ENCODE measurements at regions not wholly inside any gene's neighbourhood (a gene's known extent, or its start where the extent isn't known, plus 50 kb on each side); places are given as distances from the start of the nearest gene placed in this dataset.

DNA sequence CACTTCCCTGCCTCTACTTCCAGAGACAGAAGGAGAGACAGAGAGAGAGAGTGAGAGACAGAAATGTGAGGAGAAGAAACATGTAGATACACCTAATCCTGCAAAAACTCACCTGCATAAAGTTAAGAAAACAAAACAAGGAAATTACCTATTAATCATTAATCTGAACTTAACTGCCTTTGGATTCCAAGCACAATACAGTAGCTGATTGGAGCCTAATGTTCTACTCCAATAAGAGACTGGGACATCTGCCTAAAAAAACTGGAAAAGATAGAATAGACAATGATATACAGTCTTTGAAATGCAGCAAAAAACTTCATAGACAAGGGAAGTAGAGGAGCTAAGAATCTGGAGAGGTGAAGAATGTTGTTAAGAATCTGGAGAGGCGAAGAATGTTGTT lies 910.2 kb upstream of the SLC10A2 start:
- DNase-seq (ENCODE audit: low spot score) = no peak

DNA sequence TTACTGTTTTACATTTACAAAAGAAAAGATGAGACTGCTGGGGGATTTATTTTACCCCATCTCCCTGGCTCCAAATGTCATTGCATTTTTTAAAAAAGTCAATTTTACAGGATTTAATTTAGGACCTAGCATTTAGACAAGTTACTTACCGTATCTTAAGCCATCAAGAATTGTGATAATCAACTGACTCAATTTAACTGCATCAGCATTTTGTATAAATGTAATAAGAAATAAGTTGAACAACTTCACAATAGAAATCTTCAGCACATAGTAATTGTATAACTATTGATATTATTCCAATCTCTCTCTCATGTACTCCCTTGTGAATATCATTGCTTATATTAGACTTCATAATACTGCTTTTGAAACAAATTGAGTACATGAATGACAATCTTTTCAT lies 907.5 kb upstream of the SLC10A2 start:
- no peak for DNase-seq (ENCODE audit: low spot score)

DNA sequence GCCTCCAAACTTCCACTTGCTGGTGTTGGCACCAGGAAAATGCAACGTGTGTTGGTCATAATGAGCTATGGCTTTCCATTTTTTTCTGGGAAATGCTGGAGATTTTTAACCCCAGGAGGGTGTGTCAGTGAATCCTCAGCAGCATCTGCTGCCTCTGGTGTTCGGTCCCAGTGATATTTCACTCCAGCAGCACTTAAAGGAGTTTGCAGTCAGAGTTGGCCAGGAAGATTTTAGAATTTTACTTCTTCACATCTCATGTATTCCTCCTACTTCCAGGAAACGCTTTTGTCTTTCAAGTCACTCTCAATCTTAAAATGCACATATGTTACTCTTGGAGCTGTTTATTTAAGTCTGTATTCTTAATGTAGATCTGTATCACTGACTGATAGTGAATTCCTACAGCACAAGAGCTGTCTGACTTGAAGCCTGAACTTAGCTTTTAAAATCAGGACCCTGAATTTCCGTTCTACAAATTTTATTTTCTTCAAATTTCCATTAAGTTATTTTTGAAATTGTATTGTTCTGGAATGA lies 903.4 kb upstream of the SLC10A2 start:
- DNase-seq (ENCODE audit: low spot score) = no peak

DNA sequence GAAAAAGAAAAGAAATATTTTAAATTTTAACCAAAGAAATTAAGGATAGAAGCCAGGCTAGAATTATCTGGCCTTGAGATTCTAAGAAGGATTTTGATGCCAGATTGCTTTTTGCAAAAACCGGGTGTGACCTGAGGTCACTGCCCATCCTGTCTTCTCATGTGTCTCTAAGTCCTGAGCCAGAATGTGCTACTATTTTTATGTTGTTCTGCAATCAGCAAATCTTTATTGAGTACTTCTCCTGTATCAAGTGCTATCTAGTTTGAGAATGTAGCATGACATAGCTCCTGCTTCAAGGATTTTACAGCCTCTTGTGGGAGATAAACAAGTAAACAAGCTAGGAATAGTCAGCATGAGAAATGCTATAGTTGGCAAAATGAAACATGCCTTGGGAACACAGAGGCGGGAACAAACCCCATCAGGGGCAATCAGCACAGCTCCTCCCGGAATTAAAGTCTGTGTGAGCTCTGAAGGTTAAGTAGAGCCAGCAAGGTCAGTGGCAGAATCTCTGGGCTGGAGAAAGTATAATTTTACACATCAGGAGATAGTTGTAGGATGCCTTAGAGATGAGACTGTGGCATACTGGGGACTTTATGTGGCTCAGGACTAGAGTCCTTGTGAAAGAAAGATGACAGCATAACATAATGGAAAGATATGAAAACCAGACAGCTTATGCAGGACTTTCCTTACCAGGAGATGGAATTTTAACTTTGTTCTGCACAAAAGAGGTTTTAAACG lies 899.5 kb upstream of the SLC10A2 start:
- DNase-seq (ENCODE audit: low spot score) = no peak

DNA sequence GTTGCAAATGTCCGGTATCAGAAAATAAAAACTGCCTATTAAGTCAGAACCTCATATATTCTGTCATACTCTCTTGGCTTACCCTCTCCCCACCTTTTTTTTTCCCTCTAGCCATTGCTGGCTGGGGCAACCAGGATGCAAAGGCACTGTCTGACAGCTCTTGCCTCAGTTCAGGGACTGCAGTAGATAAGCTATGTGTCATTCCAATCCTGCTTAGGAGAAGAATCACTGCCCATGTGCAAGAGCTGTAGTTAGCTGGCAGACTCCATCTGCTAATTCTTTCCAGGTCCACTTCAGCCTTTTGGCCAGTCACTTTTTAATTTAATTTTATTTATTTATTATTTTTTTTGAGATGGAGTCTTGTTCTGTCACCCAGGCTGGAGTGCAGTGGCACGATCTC lies 895.6 kb upstream of the SLC10A2 start:
- no peak for DNase-seq (ENCODE audit: low spot score)

DNA sequence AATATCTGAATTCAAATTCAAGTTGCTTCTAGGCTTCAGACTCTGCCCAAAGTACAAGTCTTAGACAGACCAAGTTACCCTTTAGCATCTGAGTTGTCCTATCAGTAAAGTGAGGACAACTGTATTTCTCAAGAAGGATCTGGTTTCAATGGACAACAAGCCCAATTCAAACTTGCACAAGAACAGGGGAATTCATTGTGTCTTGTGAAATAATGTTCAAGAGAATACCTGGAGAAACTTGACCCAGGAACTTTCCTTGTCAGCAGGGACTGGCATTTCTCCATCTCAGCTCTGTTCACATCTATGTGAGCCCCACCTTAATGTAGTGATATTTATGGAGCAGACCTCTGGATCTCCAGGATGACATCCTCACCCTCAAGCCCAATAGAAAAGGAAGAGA lies 894.9 kb upstream of the SLC10A2 start:
- no peak for DNase-seq (ENCODE audit: low spot score)

DNA sequence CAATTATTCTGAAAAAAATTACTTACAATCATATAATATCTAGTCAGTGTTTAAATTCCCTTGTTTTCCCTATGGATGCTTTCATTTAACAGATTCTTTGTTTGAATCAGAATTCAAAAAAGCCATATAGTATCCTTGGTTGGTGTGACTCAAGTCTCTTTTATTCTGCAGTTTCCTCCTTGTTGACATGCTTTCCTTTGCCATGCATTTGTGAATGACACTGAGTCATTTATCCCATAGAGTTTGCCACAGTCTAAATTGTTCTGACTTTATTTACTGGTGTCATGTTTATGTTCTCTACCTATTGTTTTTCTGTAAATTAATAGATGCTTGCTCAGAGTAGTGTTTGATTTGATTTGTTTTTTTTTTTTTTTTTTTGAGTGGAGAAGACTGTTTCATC lies 893.8 kb upstream of the SLC10A2 start:
- no peak for DNase-seq (ENCODE audit: low spot score)

DNA sequence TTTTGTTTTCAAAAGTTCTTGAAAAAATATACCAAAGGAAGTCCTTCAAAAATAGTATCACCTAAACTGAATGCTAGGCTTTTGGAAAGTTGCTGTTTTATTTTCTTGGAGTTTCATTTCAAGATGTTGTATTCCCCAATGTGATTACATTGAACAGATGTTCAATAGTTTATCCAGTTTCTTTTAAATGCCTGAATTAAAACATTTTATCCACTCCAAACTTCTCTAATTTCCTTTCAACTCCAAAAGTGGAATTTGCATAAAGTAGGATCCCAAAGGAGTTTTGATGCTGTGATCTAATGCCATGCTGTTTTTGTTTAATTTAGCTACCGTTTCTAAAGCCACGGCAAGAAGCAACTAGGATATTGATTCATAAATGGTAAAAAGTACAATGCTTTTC lies 892.5 kb upstream of the SLC10A2 start:
- DNase-seq (ENCODE audit: low spot score) = no peak

DNA sequence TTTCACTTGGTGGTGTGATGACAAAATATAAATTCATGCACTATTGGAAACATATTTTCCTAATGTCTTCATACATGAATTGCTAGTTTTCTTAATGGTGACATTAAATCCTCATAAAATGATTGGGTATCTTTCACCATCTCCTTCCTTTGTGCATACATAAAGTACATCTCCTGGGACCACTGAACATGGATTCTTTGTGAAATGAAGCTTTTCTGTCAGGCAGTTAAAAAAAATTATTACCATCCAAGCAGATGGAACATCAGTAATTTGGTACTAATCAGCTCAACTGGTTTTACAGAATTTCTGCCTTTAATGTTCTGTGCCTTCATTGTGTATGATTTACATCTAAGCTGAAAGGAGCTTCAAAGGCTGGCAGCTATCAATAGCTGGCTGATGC lies 891.7 kb upstream of the SLC10A2 start:
- DNase-seq (ENCODE audit: low spot score) = no peak

DNA sequence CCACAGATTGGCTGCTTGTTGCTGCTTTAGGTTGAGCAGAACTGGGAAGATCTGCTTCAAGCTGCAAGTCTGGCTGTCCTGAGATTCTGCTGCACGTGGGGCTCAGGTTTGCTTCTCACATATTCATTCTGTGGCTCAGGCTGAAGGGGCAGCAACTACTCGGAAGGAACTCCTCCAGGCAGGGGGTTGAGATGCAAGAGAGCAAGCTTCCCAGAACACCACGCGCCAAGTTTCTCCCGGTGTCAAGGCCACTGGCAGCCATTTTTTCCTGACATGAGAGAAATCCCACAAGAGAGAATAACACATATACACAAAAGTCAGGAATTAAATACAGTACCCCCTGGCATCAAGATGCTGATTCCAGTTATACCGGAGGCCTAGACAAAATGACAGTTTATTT lies 887.6 kb upstream of the SLC10A2 start:
- no peak for DNase-seq (ENCODE audit: low spot score)

DNA sequence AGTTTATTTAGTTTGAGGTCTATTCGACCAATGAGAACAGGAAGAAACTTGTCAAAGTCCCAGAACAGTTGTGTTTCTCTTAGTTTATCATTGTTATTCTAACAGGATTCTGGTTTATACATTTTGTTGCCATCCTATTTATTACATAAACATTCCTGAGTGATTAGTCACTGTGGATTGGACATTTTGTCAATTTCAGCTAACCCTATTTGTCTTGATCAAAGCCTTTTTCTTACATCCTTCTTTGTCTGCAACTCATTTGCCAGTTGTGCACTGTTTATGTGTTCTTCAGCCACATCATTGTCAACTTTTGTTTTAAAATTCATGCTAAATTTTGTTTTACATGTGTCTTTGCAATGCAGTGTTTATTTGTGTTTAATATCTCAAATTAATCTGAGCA lies 886.0 kb upstream of the SLC10A2 start:
- no peak for DNase-seq (ENCODE audit: low spot score)

DNA sequence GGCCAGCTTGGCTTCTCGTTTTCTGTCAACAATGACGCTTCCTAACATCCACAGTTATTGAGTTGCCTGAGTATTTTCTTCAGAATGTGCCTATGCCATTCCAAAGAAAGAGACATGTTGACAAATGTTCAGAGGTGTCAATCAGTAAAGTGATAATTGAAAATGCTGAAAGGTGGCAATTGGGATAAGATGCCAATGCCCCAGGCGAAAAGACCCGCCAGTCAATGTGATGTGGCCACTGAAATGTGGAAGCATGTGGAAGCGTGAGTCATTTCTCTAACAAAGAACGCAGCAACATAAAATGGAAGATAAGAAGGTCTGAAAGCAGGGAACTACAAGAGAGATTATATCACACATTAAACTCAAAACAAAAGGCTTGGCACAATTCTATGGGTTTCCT lies 882.2 kb upstream of the SLC10A2 start:
- DNase-seq (ENCODE audit: low spot score) = no peak

DNA sequence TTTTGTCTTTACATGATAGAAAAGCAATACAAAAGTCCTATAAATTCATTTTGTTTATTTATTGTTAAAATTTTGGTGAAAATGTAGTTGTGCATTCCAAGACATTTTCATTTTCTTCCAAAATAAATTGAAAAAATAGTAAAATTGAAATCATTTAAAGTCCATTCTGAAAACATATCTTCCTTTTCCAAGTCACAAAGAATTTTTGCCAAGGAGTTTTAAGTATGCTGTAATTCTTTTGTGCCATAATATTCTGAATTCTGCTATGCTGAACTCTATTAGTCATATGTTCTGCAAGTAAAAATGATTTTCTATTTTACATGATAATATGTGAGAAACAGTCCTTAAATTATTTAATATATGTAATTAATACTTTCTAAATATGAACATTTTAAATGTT lies 879.6 kb upstream of the SLC10A2 start:
- DNase-seq (ENCODE audit: low spot score) = no peak

DNA sequence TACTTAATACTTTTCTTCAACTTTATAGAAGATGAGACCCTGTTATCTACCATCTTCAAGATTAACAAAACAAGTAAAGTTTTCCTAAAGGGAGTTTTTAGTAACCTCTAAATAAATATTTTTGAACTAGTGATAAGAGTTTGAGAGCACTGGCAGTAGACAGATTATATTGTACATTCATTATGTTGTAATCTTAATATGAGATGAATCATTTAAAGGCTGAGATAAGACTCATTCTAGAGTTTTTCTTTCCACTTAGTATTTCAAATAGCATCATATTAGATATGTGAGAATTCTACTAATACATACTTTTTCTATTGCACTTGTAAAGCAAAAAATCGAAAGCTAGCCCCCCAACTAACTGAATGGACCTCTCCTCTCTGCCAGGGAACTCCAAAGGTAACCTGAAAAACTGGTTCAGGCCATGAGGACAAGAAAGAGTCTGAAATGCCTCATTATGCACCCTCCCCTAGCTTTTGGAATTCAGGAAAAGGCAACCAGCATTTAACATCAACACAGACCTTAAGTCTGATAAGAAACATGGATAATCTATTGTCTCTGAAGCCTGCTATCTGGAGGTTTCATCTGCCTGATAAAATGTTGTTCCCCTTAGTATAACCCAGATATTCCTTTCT lies 875.4 kb upstream of the SLC10A2 start:
- no peak for DNase-seq (ENCODE audit: low spot score)

DNA sequence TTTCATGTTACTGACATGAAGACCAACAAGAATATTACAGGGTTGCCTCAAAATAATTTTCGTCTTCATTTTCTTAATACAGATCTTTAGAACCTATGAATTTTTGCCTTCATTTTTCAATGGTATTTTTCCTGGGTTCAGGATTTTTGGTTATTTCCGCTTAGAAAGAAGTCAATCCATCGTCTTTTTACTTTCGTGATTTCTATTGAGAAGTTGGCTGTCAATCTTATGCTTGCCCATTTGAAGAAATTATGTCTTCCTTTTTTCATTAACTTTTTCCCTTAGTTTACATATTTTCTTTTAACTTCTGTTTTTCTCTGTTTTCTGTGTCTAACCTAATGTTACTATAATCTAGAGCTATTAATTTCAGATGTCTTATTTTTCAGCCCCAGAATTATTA lies 868.9 kb upstream of the SLC10A2 start:
- no peak for DNase-seq (ENCODE audit: low spot score)

DNA sequence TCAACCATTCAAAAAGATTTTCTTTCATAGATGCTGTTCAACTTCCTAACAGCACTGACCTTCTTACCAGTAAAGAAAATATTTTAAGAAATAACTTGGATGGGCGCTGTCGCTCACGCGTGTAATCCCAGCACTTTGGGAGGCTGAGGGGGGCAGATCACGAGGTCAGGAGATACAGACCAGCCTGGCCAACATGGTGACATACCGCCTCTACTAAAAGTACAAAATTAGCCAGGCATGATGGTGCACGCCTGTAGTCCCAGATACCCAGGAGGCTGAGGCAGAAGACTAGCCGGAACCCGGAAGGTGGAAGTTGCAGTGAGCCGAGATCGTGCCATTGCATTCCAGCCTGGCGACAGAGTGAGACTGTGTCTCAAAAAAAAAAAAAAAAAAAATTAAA lies 865.7 kb upstream of the SLC10A2 start:
- no peak for DNase-seq (ENCODE audit: low spot score)

DNA sequence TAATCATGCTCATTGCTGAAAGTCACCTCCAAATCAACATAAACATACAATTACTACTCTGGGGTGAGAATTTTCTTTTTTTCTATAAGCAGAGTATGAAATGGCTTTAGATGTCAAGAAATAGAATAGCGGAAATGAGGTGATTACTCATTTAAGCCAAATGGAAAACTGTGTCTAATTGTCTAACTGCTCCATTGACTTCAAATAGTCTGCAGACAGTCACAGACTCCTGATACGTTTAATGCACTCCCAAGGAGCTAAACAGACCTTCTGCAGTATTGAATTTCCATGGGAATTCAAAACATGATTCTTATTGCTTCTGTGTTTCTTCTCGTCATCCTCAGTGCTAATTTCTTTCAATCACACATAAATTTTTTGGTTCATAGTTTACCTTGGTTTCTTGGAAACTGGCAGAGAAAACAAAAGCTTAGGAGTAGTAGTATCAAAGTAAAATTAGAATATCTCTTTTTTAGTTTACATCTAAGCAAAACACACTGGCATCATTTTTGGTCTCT lies 865.2 kb upstream of the SLC10A2 start:
- no peak for DNase-seq (ENCODE audit: low spot score)

DNA sequence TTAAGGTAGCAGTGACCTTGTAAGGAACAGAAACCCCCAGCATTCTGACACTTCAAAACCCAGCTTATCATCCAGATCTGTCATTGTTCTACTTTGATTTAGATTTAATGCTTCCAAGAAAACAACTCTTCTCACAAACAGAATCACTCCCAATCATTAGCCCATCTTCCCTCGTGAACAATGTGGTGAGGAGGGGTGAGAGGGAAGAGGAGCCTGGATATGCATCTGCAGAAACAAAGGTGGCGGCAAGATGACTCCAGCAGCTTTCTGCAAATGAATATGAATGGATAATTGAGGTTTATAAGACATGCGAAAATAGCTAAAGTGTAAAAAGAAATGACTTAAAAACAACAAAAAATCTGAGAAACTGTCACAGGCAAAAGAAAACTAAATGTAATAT lies 859.9 kb upstream of the SLC10A2 start:
- no peak for DNase-seq (ENCODE audit: low spot score)

DNA sequence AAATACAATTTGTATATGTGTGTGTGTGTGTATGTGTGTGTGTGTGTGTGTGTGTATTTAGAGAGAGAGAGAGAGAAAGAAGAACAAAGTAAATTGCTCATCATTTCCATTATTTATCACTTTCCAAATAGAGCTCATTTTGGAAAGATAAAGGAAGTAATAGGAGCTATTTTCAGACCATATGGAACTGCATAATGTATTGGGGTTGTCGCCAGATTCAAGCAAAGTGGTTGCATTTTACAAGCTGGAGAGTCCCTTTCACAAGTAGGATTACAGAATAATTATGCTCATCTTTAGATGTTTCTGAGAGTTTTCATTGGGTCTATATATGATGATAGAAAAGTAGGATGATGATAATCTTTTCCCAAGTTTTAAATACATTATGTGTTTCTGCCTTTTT lies 842.7 kb upstream of the SLC10A2 start:
- DNase-seq (ENCODE audit: low spot score) = no peak

DNA sequence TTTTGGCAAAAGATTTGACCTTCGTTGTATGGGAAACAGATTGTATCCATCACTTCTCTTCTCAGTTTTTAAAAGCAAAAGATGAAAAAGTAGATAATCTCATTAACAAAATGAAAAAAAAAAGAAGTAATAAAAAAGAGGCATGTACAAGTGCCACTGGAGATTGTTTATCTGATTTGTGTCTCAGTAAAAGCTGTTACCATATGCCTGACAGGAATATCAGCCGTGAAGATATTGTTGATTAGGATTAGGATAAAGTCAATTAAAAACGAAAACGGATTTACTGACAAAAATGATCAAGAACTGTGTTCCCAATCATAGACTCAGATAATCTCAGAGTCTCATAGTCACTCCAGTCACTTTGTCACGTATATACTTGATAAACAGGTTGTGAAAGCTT lies 842.1 kb upstream of the SLC10A2 start:
- DNase-seq (ENCODE audit: low spot score) = no peak

DNA sequence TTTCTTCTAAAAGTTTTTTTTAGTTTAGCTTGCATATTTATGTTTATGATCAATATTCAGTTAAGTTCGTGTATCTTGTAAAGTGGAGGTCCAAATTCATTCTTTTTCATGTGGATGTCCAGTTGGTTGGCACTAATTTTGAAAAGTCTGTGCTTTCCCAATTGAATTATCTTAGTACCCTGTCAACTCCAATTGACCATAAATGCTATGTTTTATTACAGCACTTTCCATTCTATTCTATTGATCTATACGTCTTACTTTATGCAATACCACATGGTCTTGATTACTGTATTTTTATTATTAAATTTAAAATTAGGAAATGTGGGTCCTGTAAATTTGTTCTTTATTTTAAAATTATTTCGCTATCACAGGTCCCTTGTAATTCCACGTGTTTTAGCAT lies 837.6 kb upstream of the SLC10A2 start:
- DNase-seq (ENCODE audit: low spot score) = no peak

DNA sequence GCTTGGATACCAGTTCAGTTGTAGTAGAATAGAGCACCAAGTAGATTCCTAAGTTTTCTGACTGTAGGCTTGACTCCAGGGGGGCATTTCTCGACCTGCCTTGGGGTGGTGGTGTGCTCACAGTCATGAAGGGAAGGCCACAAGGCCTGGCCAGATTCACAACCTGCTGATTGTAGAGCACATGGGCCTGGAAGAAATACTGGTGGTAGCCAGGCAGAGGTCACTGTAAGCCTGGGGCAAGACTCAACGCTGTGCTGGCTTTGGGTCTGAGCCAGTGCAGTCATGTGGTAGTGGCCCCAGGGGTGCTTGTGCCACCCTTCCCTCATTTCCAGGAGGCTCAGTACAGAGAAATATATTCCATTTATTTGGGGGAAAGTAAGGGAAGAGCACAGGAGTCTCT lies 832.3 kb upstream of the SLC10A2 start:
- DNase-seq (ENCODE audit: low spot score) = no peak

DNA sequence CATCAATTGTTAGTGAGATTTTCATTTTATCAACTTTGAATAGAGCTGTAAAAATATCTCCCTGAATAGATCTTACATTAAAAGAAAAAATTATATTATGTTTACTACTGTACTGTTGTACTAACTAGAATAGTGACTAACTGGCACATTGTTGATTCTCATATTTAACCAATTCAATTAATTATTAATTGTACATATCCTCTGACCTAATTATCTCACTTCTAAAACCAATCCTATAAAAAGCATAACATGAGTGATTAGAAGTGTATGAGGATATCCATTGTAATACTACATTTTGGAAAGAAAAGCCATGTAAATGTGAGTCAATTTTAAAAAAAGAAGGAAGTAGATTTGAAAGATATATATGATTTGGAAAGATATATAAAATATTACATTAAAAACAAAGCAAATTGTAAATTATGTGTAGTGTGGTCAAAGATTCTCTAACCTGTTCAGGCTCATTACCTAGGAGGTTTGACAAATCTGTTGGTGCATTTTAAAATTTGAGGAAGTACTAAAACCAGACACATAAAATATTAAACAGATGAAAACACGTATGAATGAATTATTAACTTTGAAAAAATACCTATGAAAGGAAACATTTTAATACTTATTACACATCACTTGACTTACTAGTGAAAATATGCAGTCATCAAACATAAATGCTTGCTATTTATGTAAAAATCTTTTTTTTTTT lies 829.8 kb upstream of the SLC10A2 start:
- DNase-seq (ENCODE audit: low spot score) = no peak

All from AG08395 (cell line).